Activated CD8-positive, alpha-beta T cell treated with anti-CD3 and anti-CD28 coated beads, Interleukin-2, amount 10 ng/mL, durations not matched to agents 7 days and 5 days (primary cell): ENCODE measurements at regions not wholly inside any gene's neighbourhood (a gene's known extent, or its start where the extent isn't known, plus 50 kb on each side); places are given as distances from the start of the nearest gene placed in this dataset.
"Not testable (repeated sequence)": the region's sequence is repeated elsewhere in the genome, so short reads cannot be mapped to it uniquely, and the experiment has no call there.

Experiments
- ATAC-seq: fragments of 150-1000 bp; cut with Tn5 transposase; one replicate; pipeline ENCODE4 v1.10.0; 2021; ENCODE audit warnings: moderate library complexity
- CTCF ChIA-PET: fragments of 350-600 bp; sonication (Branson Sonifier 250); formaldehyde crosslinking; loops from one replicate; lab custom pipeline; 2021; ENCODE audit warnings: antibody characterized with exemption; lab: Charles Lee
- POLR2A ChIA-PET: fragments of 350-600 bp; sonication (Branson Sonifier 250); formaldehyde crosslinking; loops from one replicate; lab custom pipeline; 2021; ENCODE audit warnings: antibody characterized with exemption; lab: Charles Lee
- DNase-seq: peaks from one replicate; pipeline ENCODE4 v3.0.0-alpha.2; 2020
- H3K27ac Mint-ChIP-seq: one replicate; pipeline ENCODE4 v1.8.0; 2021; ENCODE audit warnings: mild to moderate bottlenecking, mixed read lengths
- H3K27me3 Mint-ChIP-seq: one replicate; pipeline ENCODE4 v1.8.0; 2021; ENCODE audit warnings: low read depth, mixed read lengths
- H3K36me3 Mint-ChIP-seq: one replicate; pipeline ENCODE4 v1.8.0; 2021; ENCODE audit warnings: low read depth, mixed read lengths
- H3K4me1 Mint-ChIP-seq: one replicate; pipeline ENCODE4 v1.8.0; 2021; ENCODE audit warnings: low read depth, mixed read lengths
- H3K4me3 Mint-ChIP-seq: one replicate; pipeline ENCODE4 v1.8.0; 2021; ENCODE audit warnings: mild to moderate bottlenecking, mixed read lengths
- H3K9me3 Mint-ChIP-seq: one replicate; pipeline ENCODE4 v1.8.0; 2022; ENCODE audit warnings: mixed read lengths; ENCODE audit not compliant: insufficient read depth

GRCh38 chr3:21898316-21898715 lies 147.3 kb upstream of the ZNF385D start:
- Mint-ChIP-seq H3K4me3 (no peak overlapping the region), H3K9me3 (peaks cover 3% of the 10 kb centered on the region), H3K36me3 (no peaks in the 10 kb centered on the region), H3K4me1 (no peaks in the 10 kb centered on the region), H3K27ac (no peak overlapping the region), H3K27me3 (no peaks in the 10 kb centered on the region)
- CTCF ChIA-PET: no interaction called here
- ATAC-seq (no peak), DNase-seq (no peak)
- POLR2A ChIA-PET: no interaction called here

- ATAC-seq (no peak), DNase-seq (no peak)
- Mint-ChIP-seq H3K4me3 (no peak overlapping the region), H3K9me3 (peaks cover 3% of the 10 kb centered on the region), H3K36me3 (no peaks in the 10 kb centered on the region), H3K27me3 (no peaks in the 10 kb centered on the region), H3K27ac (no peak overlapping the region), H3K4me1 (no peaks in the 10 kb centered on the region)
- ChIA-PET POLR2A (no interaction called here), CTCF (no interaction called here)
These were observed 150.5 kb upstream of the ZNF385D start for GRCh38 chr3:21901484-21901883.

DNA sequence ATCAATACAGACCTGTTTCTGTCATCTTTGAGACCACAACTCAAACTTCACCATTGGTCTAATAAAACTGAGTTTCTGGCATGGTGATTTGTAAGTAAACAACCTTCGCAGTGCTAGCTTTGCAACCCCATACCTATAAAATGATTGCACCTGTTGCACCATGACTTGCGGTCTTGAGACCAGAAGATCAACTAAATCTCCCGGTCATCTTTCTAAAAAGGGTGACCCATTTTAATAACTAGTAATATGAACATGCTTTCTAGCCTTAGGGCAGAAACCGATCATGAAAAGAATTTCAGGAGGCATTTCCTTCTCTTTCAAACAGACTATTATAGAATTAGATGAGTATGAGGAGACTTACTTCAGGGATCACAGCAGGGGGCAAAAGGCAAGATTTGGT lies 151.9 kb upstream of the ZNF385D start:
- Mint-ChIP-seq H3K27me3 (no peaks in the 10 kb centered on the region), H3K36me3 (no peaks in the 10 kb centered on the region), H3K27ac (no peak overlapping the region), H3K4me3 (no peak overlapping the region), H3K9me3 (peaks cover 3% of the 10 kb centered on the region), H3K4me1 (no peaks in the 10 kb centered on the region)
- ChIA-PET CTCF (no interaction called here), POLR2A (no interaction called here)
- no peak for ATAC-seq
- no peak for DNase-seq

DNA sequence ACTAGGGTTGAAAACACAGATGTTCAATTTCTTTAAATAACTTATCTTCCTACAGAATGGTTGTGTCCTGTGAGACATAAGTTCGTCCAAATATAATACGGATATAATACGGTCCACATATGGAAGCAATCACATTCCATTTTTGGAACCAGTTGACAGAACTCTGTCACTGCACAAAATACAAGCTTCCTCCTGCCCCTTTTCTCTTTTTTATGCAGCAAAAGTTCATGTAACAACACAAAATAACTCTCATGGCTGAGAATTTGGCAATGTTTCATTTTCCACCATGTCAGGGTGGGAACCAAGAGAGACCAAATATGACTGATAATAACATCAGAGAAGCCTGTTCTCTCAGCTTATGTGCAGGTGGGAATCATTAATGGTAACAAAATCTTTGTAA lies 158.1 kb upstream of the ZNF385D start:
- ATAC-seq (no peak), DNase-seq (no peak)
- H3K27ac Mint-ChIP-seq: no peak overlapping the region
- POLR2A ChIA-PET: no interaction called here
- H3K36me3 Mint-ChIP-seq: no peaks in the 10 kb centered on the region
- H3K4me3 Mint-ChIP-seq: no peak overlapping the region
- CTCF ChIA-PET: interaction anchor here (1.3 kb wide), 1 partner anchor 14 kb away, joined by 3 read pairs; no protein-coding TSS in a partner anchor
- peaks cover 3% of the 10 kb centered on the region for H3K9me3 Mint-ChIP-seq
- no peaks in the 10 kb centered on the region for H3K4me1 Mint-ChIP-seq
- H3K27me3 Mint-ChIP-seq: no peaks in the 10 kb centered on the region

GRCh38 chr3:21912711-21913110 lies 161.7 kb upstream of the ZNF385D start:
- no peak overlapping the region for H3K27ac Mint-ChIP-seq
- ChIA-PET CTCF (no interaction called here), POLR2A (no interaction called here)
- H3K4me1 Mint-ChIP-seq: no peaks in the 10 kb centered on the region
- H3K36me3 Mint-ChIP-seq: no peaks in the 10 kb centered on the region
- no peaks in the 10 kb centered on the region for H3K27me3 Mint-ChIP-seq
- ATAC-seq (no peak), DNase-seq (no peak)
- peaks cover 13% of the 10 kb centered on the region for H3K9me3 Mint-ChIP-seq
- H3K4me3 Mint-ChIP-seq: no peak overlapping the region

DNA sequence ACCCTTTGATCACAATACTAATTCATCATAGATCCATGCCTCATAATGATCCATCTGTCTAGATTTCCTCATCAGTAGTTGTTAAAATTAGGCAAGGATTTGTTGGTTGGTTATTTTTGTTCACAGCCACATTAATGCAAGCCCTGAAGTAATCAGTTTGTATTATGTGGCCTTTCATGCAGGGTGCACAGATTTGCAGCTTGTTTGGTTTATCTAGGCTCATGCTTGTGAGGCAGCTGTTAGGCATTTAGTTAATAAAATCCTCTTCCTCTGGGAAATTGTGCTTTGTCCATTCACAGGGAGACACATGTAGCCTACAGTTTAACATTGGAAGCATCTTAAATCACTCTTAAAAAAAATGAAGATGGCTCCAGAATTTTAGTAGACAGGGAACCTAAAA lies 162.8 kb upstream of the ZNF385D start:
- Mint-ChIP-seq H3K4me3 (no peak overlapping the region), H3K4me1 (no peaks in the 10 kb centered on the region), H3K27ac (no peak overlapping the region), H3K27me3 (no peaks in the 10 kb centered on the region), H3K36me3 (no peaks in the 10 kb centered on the region), H3K9me3 (peaks cover 13% of the 10 kb centered on the region)
- ATAC-seq: no peak
- no peak for DNase-seq
- ChIA-PET POLR2A (no interaction called here), CTCF (no interaction called here)

GRCh38 chr3:21914451-21914850 lies 163.4 kb upstream of the ZNF385D start:
- no peak overlapping the region for H3K27ac Mint-ChIP-seq
- ATAC-seq (no peak), DNase-seq (no peak)
- H3K36me3 Mint-ChIP-seq: no peaks in the 10 kb centered on the region
- no peaks in the 10 kb centered on the region for H3K4me1 Mint-ChIP-seq
- no peaks in the 10 kb centered on the region for H3K27me3 Mint-ChIP-seq
- H3K4me3 Mint-ChIP-seq: no peak overlapping the region
- ChIA-PET POLR2A (no interaction called here), CTCF (no interaction called here)
- H3K9me3 Mint-ChIP-seq: peaks cover 13% of the 10 kb centered on the region

GRCh38 chr3:21919383-21919782 lies 168.4 kb upstream of the ZNF385D start:
- DNase-seq (no peak), ATAC-seq (no peak)
- Mint-ChIP-seq H3K4me3 (no peak overlapping the region), H3K27me3 (no peaks in the 10 kb centered on the region), H3K27ac (no peak overlapping the region), H3K4me1 (no peaks in the 10 kb centered on the region), H3K9me3 (peaks cover 7% of the 10 kb centered on the region), H3K36me3 (no peaks in the 10 kb centered on the region)
- POLR2A ChIA-PET: no interaction called here
- CTCF ChIA-PET: no interaction called here

GRCh38 chr3:21920421-21920861 lies 169.4 kb upstream of the ZNF385D start:
- no peaks in the 10 kb centered on the region for H3K27me3 Mint-ChIP-seq
- ATAC-seq: no peak

DNA sequence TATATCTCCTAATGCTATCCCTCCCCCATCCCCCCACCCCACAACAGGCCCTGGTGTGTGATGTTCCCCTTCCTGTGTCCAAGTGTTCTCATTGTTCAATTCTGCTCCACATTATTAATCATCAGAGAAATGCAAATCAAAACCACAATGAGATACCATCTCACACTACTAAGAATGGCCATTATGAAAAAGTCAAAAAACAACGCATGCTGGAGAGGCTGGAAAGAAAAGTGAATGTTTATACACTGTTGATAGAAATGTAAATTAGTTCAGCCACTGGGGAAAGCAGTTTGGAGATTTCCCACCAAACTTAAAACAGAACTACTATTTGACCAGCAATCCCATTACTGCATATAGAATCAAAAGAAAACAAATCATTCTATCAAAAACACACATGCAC lies 172.1 kb upstream of the ZNF385D start:
- H3K9me3 Mint-ChIP-seq, H3K4me3 Mint-ChIP-seq, H3K27ac Mint-ChIP-seq, H3K27me3 Mint-ChIP-seq, DNase-seq, CTCF ChIA-PET, ATAC-seq, POLR2A ChIA-PET, H3K4me1 Mint-ChIP-seq, H3K36me3 Mint-ChIP-seq: not testable (repeated sequence)

More at GRCh38 chr3:21920421-21920861, 169.4 kb upstream of the ZNF385D start:
- no peak for DNase-seq
- Mint-ChIP-seq H3K27ac (no peak overlapping the region), H3K36me3 (no peaks in the 10 kb centered on the region), H3K4me3 (no peak overlapping the region), H3K4me1 (no peaks in the 10 kb centered on the region), H3K9me3 (peaks cover 7% of the 10 kb centered on the region)
- CTCF ChIA-PET: no interaction called here
- POLR2A ChIA-PET: no interaction called here

GRCh38 chr3:21927261-21927660 lies 176.3 kb upstream of the ZNF385D start:
- DNase-seq: no peak
- no peaks in the 10 kb centered on the region for H3K36me3 Mint-ChIP-seq
- no peaks in the 10 kb centered on the region for H3K9me3 Mint-ChIP-seq
- no peak for ATAC-seq
- ChIA-PET POLR2A (no interaction called here), CTCF (no interaction called here)
- no peaks in the 10 kb centered on the region for H3K27me3 Mint-ChIP-seq
- no peak overlapping the region for H3K27ac Mint-ChIP-seq
- no peak overlapping the region for H3K4me3 Mint-ChIP-seq
- no peaks in the 10 kb centered on the region for H3K4me1 Mint-ChIP-seq

DNA sequence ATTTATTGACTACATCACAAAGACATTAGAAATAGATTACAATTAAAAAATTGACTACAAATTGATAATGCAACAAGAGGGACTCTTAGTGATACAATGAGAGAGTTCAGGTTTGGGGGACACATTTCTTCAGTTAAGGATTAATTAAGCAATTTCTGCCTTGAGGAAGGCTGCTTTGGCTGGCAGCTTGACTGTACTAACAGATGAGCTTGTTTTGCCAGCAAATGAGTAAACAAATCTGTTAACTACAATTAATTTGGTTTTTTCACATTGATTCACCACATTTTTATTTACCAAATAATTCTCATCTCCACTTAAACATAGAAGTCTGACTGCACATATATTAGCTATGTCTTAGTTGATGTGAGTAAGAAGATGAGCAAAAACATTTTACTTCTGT lies 183.6 kb upstream of the ZNF385D start:
- CTCF ChIA-PET: no interaction called here
- no peaks in the 10 kb centered on the region for H3K27me3 Mint-ChIP-seq
- DNase-seq (no peak), ATAC-seq (no peak)
- H3K27ac Mint-ChIP-seq: no peak overlapping the region
- no peak overlapping the region for H3K4me3 Mint-ChIP-seq
- no peaks in the 10 kb centered on the region for H3K36me3 Mint-ChIP-seq
- no peaks in the 10 kb centered on the region for H3K4me1 Mint-ChIP-seq
- POLR2A ChIA-PET: no interaction called here
- no peaks in the 10 kb centered on the region for H3K9me3 Mint-ChIP-seq

- H3K27ac Mint-ChIP-seq: no peak overlapping the region
- no peaks in the 10 kb centered on the region for H3K4me1 Mint-ChIP-seq
- ChIA-PET POLR2A (no interaction called here), CTCF (no interaction called here)
- DNase-seq: no peak
- H3K36me3 Mint-ChIP-seq: no peaks in the 10 kb centered on the region
- no peaks in the 10 kb centered on the region for H3K27me3 Mint-ChIP-seq
- no peak overlapping the region for H3K4me3 Mint-ChIP-seq
- no peaks in the 10 kb centered on the region for H3K9me3 Mint-ChIP-seq
- ATAC-seq: no peak
These were observed 185.2 kb upstream of the ZNF385D start for GRCh38 chr3:21936207-21936606.
